Peyer's patch (tissue), 4 donors: ENCODE measurements at regions not wholly inside any gene's neighbourhood (a gene's known extent, or its start where the extent isn't known, plus 50 kb on each side); places are given as distances from the start of the nearest gene placed in this dataset.

Source experiments
- DNase-seq, 3 donors: peaks; one replicate each; pipeline ENCODE4 v3.0.0-alpha.2; 2017 to 2019
- H3K27ac ChIP-seq, 4 donors: fragments of 200-600 bp; sonication (generic); one replicate each; pipeline ENCODE4 v1.5.1; 2016 to 2019
- H3K27me3 ChIP-seq, 2 donors: fragments of 200-600 bp; sonication (generic); one replicate each; pipeline ENCODE4 v1.5.1; 2019
- H3K36me3 ChIP-seq, 3 donors: fragments of 200-600 bp; sonication (generic); one replicate each; pipeline ENCODE4 v1.5.1; 2016 to 2019
- H3K4me1 ChIP-seq, 4 donors: fragments of 200-600 bp; sonication (generic); one replicate each; pipeline ENCODE4 v1.5.1; 2016 to 2019
- H3K4me3 ChIP-seq, 4 donors: fragments of 200-600 bp; sonication (generic); 1 replicate in 3 of 4; 2 replicates in 1 of 4; pipeline ENCODE4 v1.5.1; 2016 to 2019; ENCODE audit warnings: mild to moderate bottlenecking in 1 of 4
- H3K9me3 ChIP-seq, 4 donors: fragments of 200-600 bp; sonication (generic); one replicate each; pipeline ENCODE4 v1.5.1; 2016 to 2019; ENCODE audit warnings: mild to moderate bottlenecking in 1 of 4
- CTCF ChIP-seq, 6 experiments: fragments of 450-650 bp in 4 of 6; fragments of 200-600 bp in 2 of 6; sonication (generic) in 1 of 6; IDR thresholded peaks; one replicate each; pipeline ENCODE4 v1.5.1; 2017 to 2019; ENCODE audit warnings: antibody characterized with exemption in 6 of 6, mild to moderate bottlenecking in 3 of 6, moderate library complexity in 1 of 6
- POLR2A ChIP-seq, 2 donors: fragments of 450-650 bp; IDR thresholded peaks; one replicate each; pipeline ENCODE4 v1.5.1; 2017; ENCODE audit warnings: antibody characterized with exemption in 2 of 2, mild to moderate bottlenecking in 2 of 2, moderate library complexity in 2 of 2

GRCh38 chr10:52679117-52679516 is 93.5 kb downstream of the MBL2 start:
- TF ChIP-seq CTCF (IDR thresholded peaks at IDR 0.05): no peak
- no peak for TF ChIP-seq POLR2A (IDR thresholded peaks at IDR 0.05)
- no peaks in the 10 kb centered on the region for H3K9me3 ChIP-seq
- no peak overlapping the region for H3K27ac ChIP-seq
- H3K27me3 ChIP-seq: no peaks in the 10 kb centered on the region
- no peaks in the 10 kb centered on the region for H3K36me3 ChIP-seq
- no peaks in the 10 kb centered on the region for H3K4me1 ChIP-seq
- DNase-seq: no peak
- H3K4me3 ChIP-seq: no peak overlapping the region

GRCh38 chr10:52682766-52683165 is 89.8 kb downstream of the MBL2 start:
- H3K27ac ChIP-seq: no peak overlapping the region

GRCh38 chr10:52683776-52684175 is 88.8 kb downstream of the MBL2 start:
- TF ChIP-seq CTCF (IDR thresholded peaks at IDR 0.05): no peak
- no peak for TF ChIP-seq POLR2A (IDR thresholded peaks at IDR 0.05)
- Histone ChIP-seq H3K9me3 (no peaks in the 10 kb centered on the region), H3K4me3 (no peak overlapping the region), H3K27me3 (no peaks in the 10 kb centered on the region), H3K36me3 (no peaks in the 10 kb centered on the region), H3K4me1 (no peaks in the 10 kb centered on the region), H3K27ac (no peak overlapping the region)
- DNase-seq: no peak

More at GRCh38 chr10:52682766-52683165, 89.8 kb downstream of the MBL2 start:
- Histone ChIP-seq H3K9me3 (no peaks in the 10 kb centered on the region), H3K27me3 (no peaks in the 10 kb centered on the region), H3K36me3 (no peaks in the 10 kb centered on the region), H3K4me3 (no peak overlapping the region), H3K4me1 (no peaks in the 10 kb centered on the region)
- DNase-seq: no peak
- TF ChIP-seq POLR2A (IDR thresholded peaks at IDR 0.05) (no peak), CTCF (IDR thresholded peaks at IDR 0.05) (no peak)

DNA sequence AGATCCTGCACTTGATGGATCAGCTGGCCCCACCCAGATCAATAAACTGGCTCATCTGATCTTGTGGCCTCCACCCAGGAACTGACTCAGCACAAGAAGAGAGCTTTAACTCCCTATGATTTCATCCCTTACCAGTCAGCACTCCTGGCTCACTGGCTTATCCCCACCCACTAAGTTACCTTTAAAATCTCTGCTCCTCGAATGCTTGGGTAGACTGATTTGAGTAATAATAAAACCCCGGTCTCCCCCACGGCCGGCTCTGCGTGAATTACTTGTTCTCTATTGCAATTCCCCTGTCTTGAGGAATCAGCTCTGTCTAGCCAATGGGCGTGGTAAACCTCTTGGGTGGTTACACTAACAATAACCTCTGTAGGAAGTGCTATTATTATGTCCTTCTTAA is 83.7 kb downstream of the MBL2 start:
- H3K27me3 ChIP-seq: no peaks in the 10 kb centered on the region
- no peak for TF ChIP-seq POLR2A (IDR thresholded peaks at IDR 0.05)
- no peak for TF ChIP-seq CTCF (IDR thresholded peaks at IDR 0.05)
- no peak overlapping the region for H3K4me3 ChIP-seq
- no peaks in the 10 kb centered on the region for H3K9me3 ChIP-seq
- no peak for DNase-seq
- no peak overlapping the region for H3K27ac ChIP-seq
- H3K36me3 ChIP-seq: no peaks in the 10 kb centered on the region
- H3K4me1 ChIP-seq: no peaks in the 10 kb centered on the region

- DNase-seq: no peak
- TF ChIP-seq CTCF (IDR thresholded peaks at IDR 0.05): no peak
- no peak for TF ChIP-seq POLR2A (IDR thresholded peaks at IDR 0.05)
- no peak overlapping the region for H3K27ac ChIP-seq
- no peaks in the 10 kb centered on the region for H3K4me1 ChIP-seq
- H3K36me3 ChIP-seq: no peaks in the 10 kb centered on the region
- H3K9me3 ChIP-seq: no peaks in the 10 kb centered on the region
- H3K27me3 ChIP-seq: no peaks in the 10 kb centered on the region
- H3K4me3 ChIP-seq: no peak overlapping the region
Observed at GRCh38 chr10:52696232-52696631, 76.4 kb downstream of the MBL2 start.

GRCh38 chr10:52701647-52702046 is 70.9 kb downstream of the MBL2 start:
- Histone ChIP-seq H3K4me3 (no peak overlapping the region), H3K4me1 (no peaks in the 10 kb centered on the region), H3K27ac (no peak overlapping the region), H3K9me3 (no peaks in the 10 kb centered on the region), H3K36me3 (no peaks in the 10 kb centered on the region), H3K27me3 (no peaks in the 10 kb centered on the region)
- TF ChIP-seq POLR2A (IDR thresholded peaks at IDR 0.05) (no peak), CTCF (IDR thresholded peaks at IDR 0.05) (no peak)
- no peak for DNase-seq
